ENCODE measurements at regions not wholly inside any gene's neighbourhood (a gene's known extent, or its start where the extent isn't known, plus 50 kb on each side); places are given as distances from the start of the nearest gene placed in this dataset.

- TF ChIP-seq CTCF (IDR thresholded peaks at IDR 0.05) (no peak), POLR2A (IDR thresholded peaks at IDR 0.05) (no peak)
Measured at GRCh38 chr1:187931776-187932175, 1103.0 kb downstream of the PLA2G4A start.

All from esophagus squamous epithelium (tissue), 4 donors.